Retinal pigment epithelial cell (primary cell): ENCODE measurements at regions not wholly inside any gene's neighbourhood (a gene's known extent, or its start where the extent isn't known, plus 50 kb on each side); places are given as distances from the start of the nearest gene placed in this dataset.

Experiments
- DNase-seq: peaks from one replicate; pipeline ENCODE4 v3.0.0-alpha.2; 2010; ENCODE audit warnings: low read depth
- H3K4me3 ChIP-seq: 2 replicates; pipeline ENCODE4 v1.5.1; 2011; ENCODE audit warnings: mild to moderate bottlenecking, low read length, control low read depth, moderate library complexity
- CTCF ChIP-seq: conservative IDR thresholded peaks from 2 replicates; pipeline ENCODE4 v1.5.1; 2011; ENCODE audit warnings: low read depth, low read length, control low read depth, inconsistent platforms

DNA sequence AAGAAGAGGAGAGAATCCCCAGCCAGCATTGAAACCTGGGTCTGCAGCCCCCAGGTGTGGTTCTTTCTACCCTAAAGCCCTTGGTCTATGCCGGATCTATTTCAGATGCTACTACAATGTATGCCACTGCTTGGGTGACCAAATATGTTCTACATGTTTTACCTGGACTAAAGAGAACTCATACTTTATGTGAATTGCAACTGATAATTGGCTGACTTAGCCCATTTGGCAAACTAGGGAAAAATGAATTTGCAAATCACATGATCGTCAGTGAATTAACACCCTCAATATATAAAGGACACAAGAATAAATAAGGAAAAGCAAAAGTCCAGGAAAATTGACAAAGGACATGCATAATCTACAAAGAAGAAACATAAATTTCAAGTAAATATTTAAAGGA is 308.8 kb upstream of the IRX2 start:
- no peak for DNase-seq
- no peak for TF ChIP-seq CTCF
- H3K4me3 ChIP-seq = no peak overlapping the region

DNA sequence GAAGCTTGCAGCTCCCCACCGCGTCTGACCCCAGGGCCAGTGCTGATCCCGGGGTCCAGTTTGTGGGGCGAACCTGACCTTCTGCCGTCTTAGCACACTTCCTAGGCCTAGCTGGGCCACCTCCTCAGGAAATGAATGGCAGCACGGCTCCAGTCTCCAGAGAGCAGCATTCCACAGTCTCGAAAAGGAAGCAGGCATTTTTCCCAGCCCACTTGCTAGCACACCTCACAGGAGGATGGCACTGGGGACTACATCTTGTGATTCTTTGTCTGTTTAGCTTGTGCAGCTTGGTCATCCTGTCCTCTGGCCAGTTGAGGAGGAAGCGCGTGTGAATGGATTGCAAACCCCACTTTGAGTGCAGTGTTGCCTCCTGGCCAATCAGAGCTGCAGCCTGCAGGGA is 308.0 kb upstream of the IRX2 start:
- TF ChIP-seq CTCF = no peak
- DNase-seq = no peak
- H3K4me3 ChIP-seq = no peak overlapping the region

- no peak for TF ChIP-seq CTCF
- H3K4me3 ChIP-seq = no peak overlapping the region
- DNase-seq = no peak
Observed at GRCh38 chr5:3058942-3059341, 307.5 kb upstream of the IRX2 start.

- DNase-seq = no peak
- TF ChIP-seq CTCF = no peak
- H3K4me3 ChIP-seq = no peak overlapping the region
Observed at GRCh38 chr5:3056866-3057265, 305.4 kb upstream of the IRX2 start.

DNA sequence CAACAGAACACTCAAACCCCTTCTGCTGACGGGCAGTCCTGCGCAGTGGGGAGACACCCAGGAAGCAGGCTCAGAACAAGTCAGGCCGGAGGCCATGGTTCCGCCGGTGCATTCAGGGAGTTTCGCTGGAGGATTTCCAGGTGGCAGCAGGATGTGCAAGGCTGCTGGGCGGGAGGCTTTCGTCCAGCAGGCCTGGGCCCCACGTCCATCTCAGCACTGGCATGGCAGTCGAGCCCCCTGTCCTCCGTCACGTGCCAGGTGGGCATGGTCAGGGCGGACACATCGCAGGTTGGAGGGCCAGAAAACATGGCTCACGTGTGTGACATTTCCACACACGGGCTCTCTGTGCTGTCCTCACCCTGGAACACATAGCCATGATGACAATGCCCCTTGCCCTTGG is 299.9 kb upstream of the IRX2 start:
- no peak for DNase-seq
- TF ChIP-seq CTCF = no peak
- H3K4me3 ChIP-seq = no peak overlapping the region

GRCh38 chr5:3050863-3051262 is 299.4 kb upstream of the IRX2 start:
- no peak for TF ChIP-seq CTCF
- no peak overlapping the region for H3K4me3 ChIP-seq
- no peak for DNase-seq

DNA sequence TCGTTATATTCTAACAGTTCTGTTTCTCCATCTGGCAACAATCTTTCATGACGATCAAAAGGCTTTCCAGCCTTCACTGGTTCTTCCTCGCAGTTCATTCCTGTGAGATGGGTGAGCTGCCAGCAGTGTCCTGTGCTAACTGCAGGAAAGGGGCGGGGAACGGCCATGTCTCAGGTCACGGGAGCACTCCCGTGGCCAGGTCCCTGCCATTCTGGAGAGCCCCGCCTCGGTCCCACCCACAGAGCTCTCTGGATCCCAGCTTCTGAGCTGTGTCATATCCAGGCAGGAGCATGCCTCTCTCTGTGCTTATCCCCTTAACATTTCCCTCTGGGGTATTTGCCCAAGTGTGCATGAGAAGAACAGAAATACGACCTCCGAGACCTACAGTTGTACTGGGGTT is 297.8 kb upstream of the IRX2 start:
- no peak for TF ChIP-seq CTCF
- no peak overlapping the region for H3K4me3 ChIP-seq
- DNase-seq = no peak
